D721Med (cell line): ENCODE measurements at regions not wholly inside any gene's neighbourhood (a gene's known extent, or its start where the extent isn't known, plus 50 kb on each side); places are given as distances from the start of the nearest gene placed in this dataset.
"Not testable (repeated sequence)": the region's sequence is repeated elsewhere in the genome, so short reads cannot be mapped to it uniquely, and the experiment has no call there.

Experiments used
- DNase-seq: peaks from one replicate; pipeline ENCODE4 v3.0.0; 2011; ENCODE audit warnings: low spot score; ENCODE audit not compliant: insufficient read length
- FAIRE-seq: peaks from 2 replicates; lab custom pipeline; 2011; peaks lifted over from hg19 to GRCh38; lab: Jason Lieb, UNC
- TF ChIP-seq, protein P1 (sequence below): IDR thresholded peaks from 2 replicates; pipeline ENCODE4 v1.5.1; 2012; ENCODE audit warnings: mild to moderate bottlenecking, control low read depth; ENCODE audit not compliant: insufficient read depth; ENCODE audit errors: missing control alignments

DNA sequence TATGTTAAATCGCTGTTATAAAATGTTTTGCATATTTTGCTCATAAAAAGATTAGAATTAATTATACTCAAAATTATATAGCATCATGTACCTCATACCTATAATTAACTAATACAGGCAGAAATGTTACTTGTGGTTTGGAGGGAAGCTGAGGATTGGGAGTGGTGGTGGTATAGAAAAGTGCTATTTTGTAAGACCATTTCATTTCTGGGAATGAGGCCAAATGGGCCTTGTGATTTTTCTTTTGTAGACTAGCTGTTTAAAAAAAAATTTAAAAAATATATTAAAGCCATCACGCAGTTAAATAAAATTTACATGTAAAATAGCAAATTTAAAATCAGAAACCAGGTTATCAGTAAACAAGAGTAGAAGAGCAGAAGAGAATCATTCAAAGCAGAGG lies 560.8 kb upstream of the FAM98A start:
- no peak for FAIRE-seq
- DNase-seq: no peak
- TF ChIP-seq, protein P1, sequence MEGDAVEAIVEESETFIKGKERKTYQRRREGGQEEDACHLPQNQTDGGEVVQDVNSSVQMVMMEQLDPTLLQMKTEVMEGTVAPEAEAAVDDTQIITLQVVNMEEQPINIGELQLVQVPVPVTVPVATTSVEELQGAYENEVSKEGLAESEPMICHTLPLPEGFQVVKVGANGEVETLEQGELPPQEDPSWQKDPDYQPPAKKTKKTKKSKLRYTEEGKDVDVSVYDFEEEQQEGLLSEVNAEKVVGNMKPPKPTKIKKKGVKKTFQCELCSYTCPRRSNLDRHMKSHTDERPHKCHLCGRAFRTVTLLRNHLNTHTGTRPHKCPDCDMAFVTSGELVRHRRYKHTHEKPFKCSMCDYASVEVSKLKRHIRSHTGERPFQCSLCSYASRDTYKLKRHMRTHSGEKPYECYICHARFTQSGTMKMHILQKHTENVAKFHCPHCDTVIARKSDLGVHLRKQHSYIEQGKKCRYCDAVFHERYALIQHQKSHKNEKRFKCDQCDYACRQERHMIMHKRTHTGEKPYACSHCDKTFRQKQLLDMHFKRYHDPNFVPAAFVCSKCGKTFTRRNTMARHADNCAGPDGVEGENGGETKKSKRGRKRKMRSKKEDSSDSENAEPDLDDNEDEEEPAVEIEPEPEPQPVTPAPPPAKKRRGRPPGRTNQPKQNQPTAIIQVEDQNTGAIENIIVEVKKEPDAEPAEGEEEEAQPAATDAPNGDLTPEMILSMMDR: no peak

DNA sequence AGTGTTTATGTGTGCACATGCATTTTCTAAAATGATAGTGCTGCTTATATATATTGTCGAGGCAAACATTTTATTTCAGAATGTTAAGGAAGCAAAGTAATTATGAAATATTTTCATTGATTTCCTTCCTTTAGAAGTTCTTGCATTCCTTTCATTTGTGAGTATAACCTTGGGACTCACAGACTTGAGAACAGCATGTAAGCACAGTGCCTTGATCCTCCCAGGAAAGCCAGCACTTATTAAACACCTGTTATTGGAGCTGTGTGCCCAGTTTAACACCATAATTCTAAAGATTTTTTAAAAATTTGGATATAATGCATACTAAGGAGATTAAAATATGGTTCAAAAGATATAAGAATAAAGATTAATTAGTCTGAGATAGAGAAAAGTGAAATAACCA lies 554.4 kb upstream of the FAM98A start:
- no peak for FAIRE-seq
- no peak for DNase-seq
- TF ChIP-seq, protein P1: no peak

DNA sequence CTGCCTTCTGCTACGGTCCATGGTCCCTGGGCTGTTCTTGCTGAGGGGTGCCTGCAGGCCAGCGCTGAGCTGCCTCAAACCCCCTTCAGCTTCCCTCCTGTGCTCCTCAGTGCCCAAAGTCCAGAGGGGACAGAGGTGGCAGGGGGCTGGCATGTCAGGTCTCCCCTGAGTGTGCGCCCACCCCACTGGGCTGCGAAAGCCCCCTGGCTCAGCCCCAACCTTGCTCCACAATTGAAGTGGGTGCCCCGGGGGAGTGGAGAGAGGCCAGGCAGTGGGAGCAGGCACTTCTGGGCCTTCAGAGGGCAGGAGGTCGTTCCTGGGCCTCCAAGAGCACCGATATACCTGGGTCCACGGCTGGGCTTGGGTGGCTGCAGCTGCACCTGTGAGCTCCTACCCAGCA lies 548.7 kb upstream of the FAM98A start:
- FAIRE-seq (no peak), DNase-seq (no peak)
- TF ChIP-seq, protein P1: no peak

DNA sequence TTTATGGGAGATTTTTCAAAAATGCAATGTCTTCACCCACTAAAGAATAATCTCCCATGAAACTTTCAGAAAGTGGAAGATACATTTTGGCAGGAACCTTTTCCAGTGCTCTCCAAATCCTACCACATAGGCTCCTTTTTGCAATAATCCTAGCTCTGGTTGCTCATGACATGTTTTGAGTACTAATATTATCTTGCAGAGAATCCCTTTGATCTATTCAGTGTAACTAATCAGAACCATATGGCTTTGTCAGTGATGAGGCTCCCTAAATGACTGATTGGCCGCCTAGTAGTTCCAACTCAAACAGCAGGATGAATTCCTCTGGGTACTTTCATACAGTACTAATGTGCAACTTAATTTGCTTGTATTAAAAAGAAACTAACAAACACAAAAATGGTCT lies 544.0 kb upstream of the FAM98A start:
- DNase-seq (no peak), FAIRE-seq (no peak)
- TF ChIP-seq, protein P1: no peak

DNA sequence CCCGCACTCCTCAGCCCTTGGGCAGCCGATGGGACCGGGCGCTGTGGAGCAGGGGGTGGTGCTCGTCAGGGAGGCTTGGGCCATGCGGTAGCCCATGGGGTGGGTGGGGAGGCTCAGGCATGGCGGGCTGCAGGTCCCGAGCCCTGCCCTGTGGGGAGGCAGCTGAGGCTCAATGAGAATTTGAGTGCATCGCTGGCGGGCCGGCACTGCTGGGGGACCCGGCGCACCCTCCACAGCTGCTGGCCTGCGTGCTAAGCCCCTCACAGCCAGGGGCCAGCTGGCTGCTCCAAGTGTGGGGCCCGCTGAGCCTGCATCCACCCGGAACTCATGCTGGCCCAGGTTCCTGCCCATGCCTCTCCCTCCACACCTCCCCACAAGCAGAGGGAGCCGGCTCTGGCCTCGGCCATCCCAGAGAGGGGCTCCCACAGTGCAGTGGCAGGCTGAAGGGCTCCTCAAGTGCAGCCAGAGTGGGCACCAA lies 543.5 kb upstream of the FAM98A start:
- DNase-seq, FAIRE-seq: not testable (repeated sequence)

DNA sequence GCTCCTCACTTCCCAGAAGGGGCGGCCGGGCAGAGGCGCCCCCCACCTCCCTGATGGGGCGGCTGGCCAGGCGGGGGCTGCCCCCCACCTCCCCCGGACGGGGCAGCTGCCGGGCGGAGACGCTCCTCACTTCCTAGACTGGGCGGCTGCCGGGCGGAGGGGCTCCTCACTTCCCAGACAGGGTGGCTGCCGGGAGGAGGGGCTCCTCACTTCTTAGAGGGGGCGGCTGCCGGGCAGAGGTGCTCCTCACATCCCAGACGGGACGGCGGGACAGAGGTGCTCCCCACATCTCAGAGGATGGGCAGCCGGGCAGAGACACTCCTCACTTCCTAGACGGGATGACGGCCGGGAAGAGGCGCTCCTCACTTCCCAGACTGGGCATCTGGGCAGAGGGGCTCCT lies 534.0 kb upstream of the FAM98A start:
- DNase-seq, FAIRE-seq: not testable (repeated sequence)

DNA sequence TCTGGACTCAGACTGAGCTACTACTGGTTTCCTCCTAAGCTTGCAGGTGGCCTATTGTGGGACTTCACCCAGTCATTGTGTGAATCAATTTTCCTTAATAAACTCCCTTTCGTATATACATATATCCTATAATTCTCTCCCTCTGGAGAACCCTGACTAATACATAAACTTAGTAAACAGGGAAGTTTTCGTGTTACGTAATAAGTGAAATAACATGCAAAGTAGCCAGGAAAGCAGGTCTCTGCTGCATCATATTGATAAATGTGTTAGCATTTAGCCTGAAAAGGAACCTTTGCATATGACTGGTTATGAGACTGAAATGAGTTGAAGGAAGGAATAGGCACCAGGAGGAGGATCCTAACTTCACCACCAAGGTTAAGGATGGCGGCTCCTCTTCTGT lies 527.2 kb upstream of the FAM98A start:
- FAIRE-seq: no peak
- TF ChIP-seq, protein P1: no peak
- DNase-seq: no peak

DNA sequence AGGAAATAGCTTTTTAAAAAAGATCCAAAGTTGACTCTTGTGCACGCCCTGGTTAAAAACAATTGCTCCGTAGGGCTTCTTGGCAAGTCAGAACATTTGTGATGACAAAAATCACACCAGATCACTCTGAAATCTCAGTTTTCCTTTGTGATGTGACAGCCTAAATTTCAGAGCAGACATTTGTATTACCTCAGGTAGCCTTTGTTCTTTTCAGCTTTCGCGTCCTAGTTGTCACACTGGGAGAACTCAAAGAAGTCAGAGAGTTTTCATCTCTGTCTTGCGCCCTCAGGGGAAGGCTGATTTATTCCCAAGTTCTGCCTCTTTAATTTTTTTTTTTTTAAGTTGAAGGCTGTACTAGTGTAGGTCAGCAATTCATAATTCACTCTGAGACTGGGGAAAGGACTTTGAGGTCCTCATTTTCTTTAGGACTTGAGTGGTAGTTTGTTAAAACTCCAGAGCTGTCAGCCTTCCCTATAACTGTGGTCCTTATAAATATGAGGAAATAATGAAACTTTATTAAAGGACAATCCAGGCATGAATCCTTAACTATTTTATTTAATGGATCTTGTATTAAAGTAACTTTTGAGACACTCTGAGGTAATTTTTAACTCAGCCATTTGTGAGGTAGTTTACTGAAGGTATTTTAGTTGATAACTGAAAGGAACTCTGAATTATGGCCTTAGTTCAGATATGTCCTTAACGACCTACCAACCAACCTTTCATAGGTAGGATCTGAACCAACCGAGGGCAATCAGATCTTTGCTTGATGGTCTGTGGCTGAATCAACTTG lies 525.1 kb upstream of the FAM98A start:
- TF ChIP-seq, protein P1: no peak
- no peak for DNase-seq
- FAIRE-seq: no peak
